Left lung (tissue), 4 donors: ENCODE measurements at regions not wholly inside any gene's neighbourhood (a gene's known extent, or its start where the extent isn't known, plus 50 kb on each side); places are given as distances from the start of the nearest gene placed in this dataset.

ENCODE experiments used
- ATAC-seq: fragments of 200-7000 bp; cut with Tn5 transposase; one replicate; pipeline ENCODE4 v1.9.1; 2020; ENCODE audit warnings: moderate library complexity
- DNase-seq, 4 donors: peaks; one replicate each; pipeline ENCODE4 v3.0.0-alpha.2; 2013 to 2020
- H3K27ac ChIP-seq, 2 donors: fragments of 200-600 bp; sonication (generic) in 1 of 2; one replicate each; pipeline versions ENCODE4 v1.5.0 to v1.8.0; 2020 to 2021
- H3K27me3 ChIP-seq, 2 donors: fragments of 200-600 bp; sonication (generic) in 1 of 2; one replicate each; pipeline versions ENCODE4 v1.5.0 to v1.8.0; 2020 to 2021
- H3K36me3 ChIP-seq, 2 donors: fragments of 200-600 bp; sonication (generic) in 1 of 2; one replicate each; pipeline versions ENCODE4 v1.5.0 to v1.8.0; 2020 to 2021
- H3K4me1 ChIP-seq, 2 donors: fragments of 200-600 bp; one replicate each; pipeline ENCODE4 v1.8.0; 2021
- H3K4me3 ChIP-seq, 2 donors: fragments of 200-600 bp; sonication (generic) in 1 of 2; one replicate each; pipeline versions ENCODE4 v1.5.0 to v1.8.0; 2020 to 2021; ENCODE audit warnings: mild to moderate bottlenecking in 1 of 2
- H3K9me3 ChIP-seq, 2 donors: fragments of 200-600 bp; sonication (generic) in 1 of 2; one replicate each; pipeline versions ENCODE4 v1.5.0 to v1.8.0; 2020 to 2021
- CTCF ChIP-seq, 2 donors: fragments of 200-600 bp; sonication (generic) in 1 of 2; IDR thresholded peaks; one replicate each; pipeline versions ENCODE4 v1.5.0 to v1.8.0; 2021; ENCODE audit warnings: antibody characterized with exemption in 2 of 2
- intact Hi-C, 2 donors: fragments of 100-400 bp; cut with DNase I; formaldehyde crosslinking; loops; one replicate each; pipeline versions ENCODE4 v1.11.2 to v1.14.2; 2022
- donor health status: DM: no; HTN: yes; CAD: no.
- donor health status: DM: no; HTN: no; CAD: no.

GRCh38 chr1:240018617-240019016, 73.1 kb upstream of the FMN2 start:
- intact Hi-C loops, result no loop called here
- Histone ChIP-seq H3K27ac (no peak overlapping the region), H3K4me3 (no peak overlapping the region), H3K9me3 (peaks cover 0 to 11% of the 10 kb centered on the region in 2 donors), H3K36me3 (no peaks in the 10 kb centered on the region), H3K27me3 (no peaks in the 10 kb centered on the region), H3K4me1 (no peaks in the 10 kb centered on the region)
- TF ChIP-seq CTCF (IDR thresholded peaks at IDR 0.05), result no peak
- ATAC-seq (no peak), DNase-seq (no peak)

- H3K9me3 ChIP-seq, result peaks cover 0 to 11% of the 10 kb centered on the region in 2 donors
- no peaks in the 10 kb centered on the region for H3K36me3 ChIP-seq
- H3K4me3 ChIP-seq, result no peak overlapping the region
- ATAC-seq (no peak), DNase-seq (no peak)
- no peaks in the 10 kb centered on the region for H3K27me3 ChIP-seq
- intact Hi-C loops, result no loop called here
- no peaks in the 10 kb centered on the region for H3K4me1 ChIP-seq
- no peak for TF ChIP-seq CTCF (IDR thresholded peaks at IDR 0.05)
- H3K27ac ChIP-seq, result no peak overlapping the region
Measured at GRCh38 chr1:240019524-240019923, 72.2 kb upstream of the FMN2 start.

DNA sequence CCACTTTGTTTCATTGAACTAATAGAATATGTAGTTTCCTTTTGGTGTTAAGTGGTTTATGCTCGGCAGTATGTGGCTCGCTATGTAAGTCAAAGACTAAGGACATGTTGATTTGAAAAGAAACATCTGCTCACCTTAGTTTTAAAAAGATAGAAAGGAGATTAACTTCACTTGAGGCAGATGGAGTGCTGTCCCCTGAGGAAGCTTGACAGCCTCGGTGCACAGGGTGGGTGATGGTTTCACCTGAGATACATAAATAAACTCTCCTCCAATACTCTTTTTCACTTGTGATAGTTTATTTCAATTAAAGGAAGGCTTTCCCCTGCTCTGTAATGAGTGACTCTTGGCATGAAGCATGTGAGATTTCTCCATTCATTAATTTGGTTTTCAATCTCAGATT, 70.8 kb upstream of the FMN2 start:
- intact Hi-C loops, result no loop called here

DNA sequence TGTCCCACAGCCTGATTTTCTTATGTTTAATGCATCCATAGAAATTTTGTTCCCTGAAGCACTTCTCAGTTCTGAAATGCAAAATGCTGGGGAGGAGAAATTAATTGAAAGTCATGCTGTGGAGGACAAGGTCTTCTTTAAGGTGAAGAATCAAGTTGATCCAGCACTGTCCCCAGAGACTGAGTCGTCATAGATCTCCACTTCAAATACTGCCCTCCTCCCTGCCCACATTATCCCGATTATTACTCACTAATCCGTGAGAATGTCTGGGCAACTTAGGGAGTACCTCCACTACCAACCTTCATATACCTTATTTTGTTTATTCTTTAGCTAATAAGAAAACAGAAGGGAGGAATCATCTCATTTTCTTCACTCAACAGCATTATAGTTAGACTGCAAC, 70.0 kb upstream of the FMN2 start:
- Histone ChIP-seq H3K9me3 (peaks cover 0 to 11% of the 10 kb centered on the region in 2 donors), H3K27ac (no peak overlapping the region), H3K27me3 (no peaks in the 10 kb centered on the region), H3K36me3 (no peaks in the 10 kb centered on the region), H3K4me1 (no peaks in the 10 kb centered on the region), H3K4me3 (no peak overlapping the region)
- TF ChIP-seq CTCF (IDR thresholded peaks at IDR 0.05), result no peak
- intact Hi-C loops, result no loop called here
- ATAC-seq (no peak), DNase-seq (no peak)

More for the DNA sequence above, 70.8 kb upstream of the FMN2 start:
- H3K4me1 ChIP-seq, result no peaks in the 10 kb centered on the region
- H3K27ac ChIP-seq, result no peak overlapping the region
- peaks cover 0 to 11% of the 10 kb centered on the region in 2 donors for H3K9me3 ChIP-seq
- H3K27me3 ChIP-seq, result no peaks in the 10 kb centered on the region
- DNase-seq, result no peak
- no peak overlapping the region for H3K4me3 ChIP-seq
- no peaks in the 10 kb centered on the region for H3K36me3 ChIP-seq
- TF ChIP-seq CTCF (IDR thresholded peaks at IDR 0.05), result no peak
- no peak for ATAC-seq

- ATAC-seq (peak; percentile 83), DNase-seq (peak in 2 of 4 donors; percentile 13 to 54)
- H3K4me1 ChIP-seq, result no peaks in the 10 kb centered on the region
- H3K4me3 ChIP-seq, result no peak overlapping the region
- no peak overlapping the region for H3K27ac ChIP-seq
- no peaks in the 10 kb centered on the region for H3K9me3 ChIP-seq
- H3K27me3 ChIP-seq, result no peaks in the 10 kb centered on the region
- H3K36me3 ChIP-seq, result no peaks in the 10 kb centered on the region
- TF ChIP-seq CTCF (IDR thresholded peaks at IDR 0.05), result peak; percentile 65 to 74
- intact Hi-C loops, result no loop called here
Measured at GRCh38 chr1:240027059-240027462, 64.6 kb upstream of the FMN2 start.
